ENCODE measurements at regions not wholly inside any gene's neighbourhood (a gene's known extent, or its start where the extent isn't known, plus 50 kb on each side); places are given as distances from the start of the nearest gene placed in this dataset.

GRCh38 chr1:87599569-87599968 is 270.9 kb downstream of the LMO4 start:
- Histone ChIP-seq H3K27ac (no peak overlapping the region), H3K27me3 (no peaks in the 10 kb centered on the region), H3K4me3 (no peak overlapping the region), H3K4me1 (peaks cover 7% of the 10 kb centered on the region), H3K36me3 (no peaks in the 10 kb centered on the region), H3K9me3 (no peaks in the 10 kb centered on the region)
- no peak for DNase-seq (ENCODE audit: low spot score in 2 of 2)
- 68% methylated on average over 2 of the region's 2 CpGs for WGBS
- TF ChIP-seq CTCF (IDR thresholded peaks at IDR 0.05) (no peak), EP300 (IDR thresholded peaks at IDR 0.05) (no peak), POLR2A (IDR thresholded peaks at IDR 0.05) (no peak), POLR2AphosphoS5 (IDR thresholded peaks at IDR 0.05) (no peak)

GRCh38 chr1:87600055-87600850 is 271.6 kb downstream of the LMO4 start:
- TF ChIP-seq POLR2A (IDR thresholded peaks at IDR 0.05) (no peak), POLR2AphosphoS5 (IDR thresholded peaks at IDR 0.05) (no peak), EP300 (IDR thresholded peaks at IDR 0.05) (no peak), CTCF (IDR thresholded peaks at IDR 0.05) (no peak)
- H3K27me3 ChIP-seq = no peaks in the 10 kb centered on the region
- 76% methylated on average over 6 of the region's 6 CpGs for WGBS

GRCh38 chr1:87600854-87601253 is 272.2 kb downstream of the LMO4 start:
- Histone ChIP-seq H3K27me3 (no peaks in the 10 kb centered on the region), H3K9me3 (no peaks in the 10 kb centered on the region), H3K4me1 (no peaks in the 10 kb centered on the region), H3K27ac (no peak overlapping the region), H3K4me3 (no peak overlapping the region), H3K36me3 (no peaks in the 10 kb centered on the region)
- WGBS = 23% methylated on average over 1 of the region's 1 CpG
- no peak for DNase-seq (ENCODE audit: low spot score in 2 of 2)
- TF ChIP-seq POLR2A (IDR thresholded peaks at IDR 0.05) (no peak), POLR2AphosphoS5 (IDR thresholded peaks at IDR 0.05) (no peak), EP300 (IDR thresholded peaks at IDR 0.05) (no peak), CTCF (IDR thresholded peaks at IDR 0.05) (no peak)

More at GRCh38 chr1:87600055-87600850, 271.6 kb downstream of the LMO4 start:
- no peaks in the 10 kb centered on the region for H3K36me3 ChIP-seq
- no peak overlapping the region for H3K27ac ChIP-seq
- no peak for DNase-seq (ENCODE audit: low spot score in 2 of 2)
- no peaks in the 10 kb centered on the region for H3K9me3 ChIP-seq
- H3K4me1 ChIP-seq = peaks cover 2% of the 10 kb centered on the region
- no peak overlapping the region for H3K4me3 ChIP-seq

GRCh38 chr1:87603626-87604025 is 274.9 kb downstream of the LMO4 start:
- Histone ChIP-seq H3K9me3 (no peaks in the 10 kb centered on the region), H3K4me3 (no peak overlapping the region), H3K4me1 (no peaks in the 10 kb centered on the region), H3K36me3 (no peaks in the 10 kb centered on the region), H3K27ac (no peak overlapping the region), H3K27me3 (no peaks in the 10 kb centered on the region)
- no peak for DNase-seq (ENCODE audit: low spot score in 2 of 2)
- TF ChIP-seq EP300 (IDR thresholded peaks at IDR 0.05) (no peak), POLR2A (IDR thresholded peaks at IDR 0.05) (no peak), POLR2AphosphoS5 (IDR thresholded peaks at IDR 0.05) (no peak), CTCF (IDR thresholded peaks at IDR 0.05) (no peak)
- 88% methylated on average over 1 of the region's 1 CpG for WGBS

- Histone ChIP-seq H3K27me3 (no peaks in the 10 kb centered on the region), H3K36me3 (no peaks in the 10 kb centered on the region), H3K9me3 (no peaks in the 10 kb centered on the region), H3K4me3 (no peak overlapping the region), H3K4me1 (no peaks in the 10 kb centered on the region), H3K27ac (no peak overlapping the region)
- TF ChIP-seq EP300 (IDR thresholded peaks at IDR 0.05) (no peak), POLR2AphosphoS5 (IDR thresholded peaks at IDR 0.05) (no peak), CTCF (IDR thresholded peaks at IDR 0.05) (no peak), POLR2A (IDR thresholded peaks at IDR 0.05) (no peak)
- WGBS = 63% methylated on average over 3 of the region's 3 CpGs
- DNase-seq (ENCODE audit: low spot score in 2 of 2) = no peak
Observed at GRCh38 chr1:87612956-87613355, 284.3 kb downstream of the LMO4 start.

All from suprapubic skin (tissue), 4 donors.